Activated CD4-positive, CD25-positive, alpha-beta regulatory T cell treated with anti-CD3 and anti-CD28 coated beads, Interleukin-2, amount 50 U/mL, for 24 hours (primary cell): ENCODE measurements at regions not wholly inside any gene's neighbourhood (a gene's known extent, or its start where the extent isn't known, plus 50 kb on each side); places are given as distances from the start of the nearest gene placed in this dataset.
"Not testable (repeated sequence)": the region's sequence is repeated elsewhere in the genome, so short reads cannot be mapped to it uniquely, and the experiment has no call there.

Source experiments
- ATAC-seq, 2 donors: fragments of 150-1000 bp; cut with Tn5 transposase; one replicate each; pipeline ENCODE4 v1.10.0; 2021; ENCODE audit warnings: mild to moderate bottlenecking in 1 of 2, moderate library complexity in 1 of 2

GRCh38 chr2:236776206-236776605 is 206.6 kb downstream of the ACKR3 start:
- ATAC-seq, result no peak

DNA sequence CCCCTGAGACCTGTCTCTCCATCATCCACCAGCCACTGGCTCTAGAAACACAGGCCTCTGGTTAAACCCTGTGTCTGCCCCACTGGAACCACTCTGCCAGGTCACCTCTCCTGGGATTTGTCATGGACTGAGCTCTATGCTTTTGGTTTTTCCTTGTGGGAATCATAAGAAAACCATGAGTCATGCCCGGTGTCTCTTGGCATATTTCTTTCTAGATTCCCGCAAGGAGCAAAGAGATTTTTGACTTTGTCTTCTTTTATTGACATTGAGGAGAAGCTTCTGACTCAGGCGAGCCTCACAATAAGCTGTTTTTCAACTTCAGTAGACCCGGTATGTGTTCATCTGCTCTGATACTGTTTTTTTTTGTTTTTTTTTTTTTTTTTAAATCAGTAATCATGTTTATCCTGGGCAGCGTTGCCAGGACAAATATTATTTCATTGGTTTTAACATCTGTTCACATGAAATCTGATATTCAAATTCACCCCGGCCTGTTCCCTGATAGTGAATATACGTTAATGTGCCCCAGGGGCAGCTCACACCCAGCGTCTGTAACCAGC is 207.1 kb downstream of the ACKR3 start:
- ATAC-seq, result no peak

GRCh38 chr2:236777408-236777807 is 207.8 kb downstream of the ACKR3 start:
- no peak for ATAC-seq

GRCh38 chr2:236781933-236782816 is 212.6 kb downstream of the ACKR3 start:
- ATAC-seq, result no peak

- no peak for ATAC-seq
Observed at GRCh38 chr2:236782938-236783337, 213.3 kb downstream of the ACKR3 start.

DNA sequence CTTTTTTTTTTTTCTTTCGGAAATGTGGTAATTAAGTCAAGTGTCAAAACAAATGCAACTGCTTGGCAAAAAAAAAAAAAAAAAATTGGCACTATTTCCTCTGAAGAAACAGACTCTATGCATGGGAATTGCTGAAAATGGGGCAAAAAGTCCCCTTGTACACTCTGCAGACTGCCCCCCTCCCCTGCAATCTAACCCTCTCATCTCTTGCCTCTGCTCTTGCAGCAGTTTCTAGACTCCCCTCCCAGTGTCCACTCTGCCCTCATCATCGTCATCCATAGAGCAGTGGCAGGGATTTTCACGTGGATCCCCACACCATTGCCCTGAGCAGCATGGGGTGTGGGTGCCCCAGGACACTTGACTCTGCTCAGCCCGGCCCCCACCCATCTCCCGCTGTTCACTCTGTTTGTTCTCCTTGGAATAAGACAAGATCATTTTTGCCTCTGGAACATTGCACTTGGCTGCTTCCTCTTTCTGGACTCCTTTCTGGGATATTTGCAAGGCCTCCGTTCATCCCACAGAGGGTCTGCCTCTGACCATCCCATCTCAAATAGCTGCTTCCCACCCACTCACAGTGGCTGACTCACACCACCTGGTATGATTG is 213.9 kb downstream of the ACKR3 start:
- no peak for ATAC-seq

- ATAC-seq, result no peak
Observed at GRCh38 chr2:236785611-236786057, 216.0 kb downstream of the ACKR3 start.

GRCh38 chr2:236786751-236787150 is 217.1 kb downstream of the ACKR3 start:
- ATAC-seq, result no peak

GRCh38 chr2:236787376-236787775 is 217.8 kb downstream of the ACKR3 start:
- not testable (repeated sequence) for ATAC-seq

GRCh38 chr2:236787885-236788284 is 218.3 kb downstream of the ACKR3 start:
- ATAC-seq, result no peak

DNA sequence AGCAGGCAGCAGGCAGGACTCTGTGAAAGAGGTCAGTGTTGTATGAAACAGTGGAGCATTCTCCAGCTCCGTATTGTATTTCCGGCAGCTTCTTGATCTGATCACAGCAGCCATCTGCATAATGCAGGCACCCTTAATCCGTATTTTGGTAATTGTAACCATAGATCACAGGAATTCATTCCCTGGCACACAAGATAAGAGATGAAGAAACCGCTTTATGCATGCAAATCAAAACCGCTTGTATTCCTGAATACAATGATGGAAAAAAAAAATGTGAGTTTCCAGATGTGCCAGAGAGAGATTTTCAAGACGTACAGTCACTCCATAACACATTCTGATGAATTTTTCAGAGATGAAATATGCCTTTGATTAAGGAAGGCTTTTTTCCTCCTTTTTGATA is 221.3 kb downstream of the ACKR3 start:
- no peak for ATAC-seq

DNA sequence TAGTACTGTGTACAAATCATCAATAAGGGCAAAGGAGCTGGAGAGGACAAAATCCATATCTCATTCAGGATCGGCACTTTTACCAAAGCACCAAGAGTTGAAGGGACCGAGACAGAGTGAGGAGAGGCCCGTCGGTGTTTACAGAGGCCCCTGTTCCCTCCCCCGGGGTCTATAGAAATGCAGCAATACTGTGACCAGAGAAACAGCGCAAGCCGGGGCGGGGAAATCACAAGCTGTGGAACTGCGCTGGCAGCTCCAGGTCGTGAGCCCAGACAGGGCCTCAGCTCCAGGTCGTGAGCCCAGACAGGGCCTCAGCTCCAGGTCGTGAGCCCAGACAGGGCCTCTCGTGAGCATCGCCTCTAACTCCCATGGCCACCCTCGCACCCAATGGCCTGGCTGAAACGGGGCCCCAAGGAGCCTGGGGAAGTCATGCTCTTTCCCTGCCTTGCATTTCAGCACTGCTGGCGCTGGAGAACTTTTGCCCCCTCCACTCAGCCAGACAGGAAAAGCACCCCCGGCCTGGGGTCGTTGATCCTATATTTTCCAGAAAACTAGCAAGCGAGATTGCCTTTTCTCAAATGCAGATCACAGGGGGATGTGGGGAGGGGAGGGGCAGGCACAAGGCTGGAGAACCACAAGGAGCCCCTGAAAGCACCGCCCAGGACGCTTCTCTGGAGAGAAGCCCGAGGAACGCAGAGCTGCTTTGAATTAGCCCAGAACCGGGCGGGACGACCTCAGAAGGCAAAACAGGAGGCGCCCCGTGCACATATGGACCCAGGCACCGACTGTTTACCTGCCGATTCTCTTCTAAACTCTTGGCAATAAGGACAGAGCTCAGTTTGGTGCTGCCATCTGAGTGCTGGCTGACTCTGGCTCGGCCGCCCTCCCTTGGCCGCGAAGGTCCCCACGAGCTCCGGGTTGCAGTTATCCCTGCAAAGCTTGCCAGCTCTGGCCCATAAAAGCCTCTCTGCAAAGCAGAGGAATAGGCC is 223.7 kb downstream of the ACKR3 start:
- no peak for ATAC-seq

DNA sequence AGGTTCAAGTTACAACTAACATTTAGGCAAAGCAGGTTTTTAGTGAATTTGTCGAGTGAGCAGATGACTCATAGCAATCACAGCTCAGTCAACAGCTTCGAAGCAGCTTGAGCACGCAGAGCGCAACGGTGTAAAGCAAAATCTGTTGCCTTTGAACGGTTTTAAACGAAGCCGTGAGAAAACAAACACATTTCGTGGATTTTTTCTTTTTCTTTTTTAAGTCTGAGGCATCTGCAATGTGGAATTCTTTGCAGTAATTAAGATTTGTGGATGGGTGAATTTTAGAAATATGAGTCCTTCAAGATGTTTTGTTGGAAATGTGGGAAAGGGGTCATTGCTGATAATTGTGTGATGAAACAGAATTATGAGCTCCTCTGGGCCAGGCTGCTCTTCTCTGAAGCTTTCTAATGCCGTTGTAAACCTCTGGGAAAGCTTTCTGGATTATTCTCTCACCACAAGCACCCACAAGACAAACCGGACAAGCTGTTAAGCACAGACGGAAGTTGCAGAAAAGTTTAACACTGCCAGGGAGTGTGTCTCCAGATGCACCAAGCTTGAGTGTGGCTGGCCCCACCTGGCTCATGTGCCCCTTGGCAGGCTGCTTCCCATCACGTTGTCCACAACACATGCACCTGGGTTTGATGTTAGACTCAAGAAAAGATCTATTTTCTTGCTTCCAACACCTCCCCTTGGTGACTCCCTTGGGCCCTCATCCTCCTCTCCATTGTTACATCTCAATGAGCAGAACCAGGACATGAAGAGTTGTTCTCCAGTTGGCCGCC is 224.7 kb downstream of the ACKR3 start:
- ATAC-seq, result no peak

GRCh38 chr2:236795169-236795860 is 225.7 kb downstream of the ACKR3 start:
- no peak for ATAC-seq

DNA sequence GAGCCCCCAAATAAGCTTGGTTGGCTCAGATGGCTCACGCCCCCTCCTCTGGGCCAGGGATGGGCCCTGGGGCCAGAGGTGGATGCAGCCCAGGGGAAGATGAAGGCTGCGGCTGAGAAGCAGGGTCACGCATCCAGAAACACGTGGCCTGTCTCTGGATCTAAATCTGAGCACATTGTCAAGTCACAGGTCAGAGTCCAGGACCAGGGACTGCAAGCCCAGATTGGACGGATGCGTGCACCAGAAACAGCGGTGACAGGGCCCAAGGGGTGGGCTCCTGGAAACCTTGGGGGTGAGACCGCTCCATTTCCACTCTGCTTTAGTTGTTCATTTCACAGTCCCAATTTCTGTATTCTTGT is 226.2 kb downstream of the ACKR3 start:
- no peak for ATAC-seq

DNA sequence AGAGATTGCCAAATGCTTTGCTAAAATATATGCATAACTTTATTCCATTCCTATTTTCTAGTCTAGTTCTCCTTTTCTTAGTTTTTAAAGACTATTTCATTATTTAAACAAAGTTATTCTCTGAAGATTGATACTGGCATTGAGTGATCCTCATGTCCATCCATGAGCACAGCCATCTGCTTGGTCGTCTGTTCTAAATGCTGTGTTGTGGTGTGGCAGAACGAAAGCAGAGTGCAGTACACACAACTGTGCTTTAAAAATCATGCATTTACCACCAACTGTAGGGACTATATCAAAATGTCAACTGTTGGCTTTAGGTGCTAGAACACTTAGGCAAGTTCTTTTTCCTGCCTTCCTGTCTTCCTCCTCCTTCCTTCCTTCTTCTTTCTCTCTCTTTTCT is 226.6 kb downstream of the ACKR3 start:
- ATAC-seq, result no peak

GRCh38 chr2:236797411-236797810 is 227.8 kb downstream of the ACKR3 start:
- ATAC-seq, result no peak

GRCh38 chr2:236798491-236798890 is 228.9 kb downstream of the ACKR3 start:
- ATAC-seq, result no peak

DNA sequence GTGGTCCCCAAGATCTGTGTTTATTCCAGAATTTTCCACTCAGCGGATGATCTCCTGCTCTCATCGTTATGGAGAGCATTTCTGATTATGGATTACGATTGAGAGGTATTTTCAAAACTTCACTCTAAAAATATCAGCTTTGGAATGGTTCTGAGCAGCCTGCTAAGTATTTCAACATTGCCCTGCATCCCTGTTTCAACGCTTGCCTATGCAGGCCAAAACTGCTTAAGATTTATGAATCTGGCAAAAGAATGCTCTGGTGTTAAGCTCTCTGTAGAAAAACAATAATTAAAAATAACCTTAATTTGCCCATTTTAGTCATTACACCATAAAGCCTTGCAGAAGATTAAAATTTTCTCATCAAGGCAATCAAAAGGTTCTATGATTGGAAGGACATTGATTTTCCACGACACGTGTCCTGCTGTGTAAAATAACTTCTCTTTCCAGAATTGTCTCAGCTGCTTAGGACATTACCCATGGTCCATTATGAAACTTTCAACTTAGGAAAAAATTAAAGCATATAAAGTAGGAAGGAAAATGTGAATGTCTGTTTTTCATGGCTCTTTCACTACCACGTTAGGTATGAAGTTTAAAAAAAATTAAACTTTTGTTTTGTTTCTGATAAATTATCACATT is 229.9 kb downstream of the ACKR3 start:
- ATAC-seq, result no peak

DNA sequence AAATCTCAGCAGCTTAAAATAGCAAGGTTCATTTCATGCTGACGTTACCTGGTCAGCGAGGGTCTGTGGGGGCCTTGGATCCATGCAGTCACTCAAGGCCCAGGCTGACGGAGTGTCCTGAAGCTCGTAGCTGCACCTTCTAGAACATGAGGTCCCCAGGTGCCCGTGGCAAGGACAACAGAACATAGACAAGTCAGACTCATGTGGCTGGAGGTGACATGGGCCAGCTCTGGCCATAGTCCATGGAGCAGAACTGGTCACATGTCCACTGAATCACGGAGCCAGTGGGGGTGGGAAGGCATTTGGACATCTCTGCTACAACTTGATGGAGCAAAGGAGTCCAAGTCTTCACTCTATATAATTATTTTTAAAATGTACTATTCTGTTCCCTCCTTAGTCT is 233.2 kb downstream of the ACKR3 start:
- ATAC-seq, result no peak

DNA sequence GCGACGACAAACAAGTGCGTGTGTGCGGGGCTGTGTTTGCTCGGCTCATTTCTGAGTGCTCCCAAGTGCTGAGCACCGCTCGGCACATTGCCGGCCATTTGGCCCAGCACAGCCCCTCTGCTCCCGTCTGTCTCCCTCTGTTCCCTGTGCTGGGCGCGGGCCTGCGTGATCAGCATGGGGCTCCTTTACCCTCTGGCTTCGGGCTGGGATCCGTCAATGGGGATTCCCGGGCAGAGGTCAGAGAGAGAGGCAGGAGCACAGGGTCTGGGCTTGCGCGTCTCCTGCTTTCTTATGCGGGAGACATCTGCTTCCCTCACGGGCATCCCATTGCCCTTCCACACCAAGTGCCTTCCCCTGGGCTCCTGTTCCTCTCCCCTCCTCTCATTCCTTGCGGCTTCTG is 234.0 kb downstream of the ACKR3 start:
- ATAC-seq, result no peak
